ENCODE measurements at regions not wholly inside any gene's neighbourhood (a gene's known extent, or its start where the extent isn't known, plus 50 kb on each side); places are given as distances from the start of the nearest gene placed in this dataset.
"Not testable (repeated sequence)": the region's sequence is repeated elsewhere in the genome, so short reads cannot be mapped to it uniquely, and the experiment has no call there.

GRCh38 chr3:8020047-8020841 is 481.4 kb upstream of the LMCD1 start:
- Histone ChIP-seq H3K4me3 (no peak overlapping the region), H3K27ac (no peak overlapping the region)
- no peak for DNase-seq (ENCODE audit: low spot score)
- no peak for TF ChIP-seq CTCF (IDR thresholded peaks at IDR 0.05)

- no peak overlapping the region for H3K4me3 ChIP-seq
- H3K27ac ChIP-seq: no peak overlapping the region
- no peak for TF ChIP-seq CTCF (IDR thresholded peaks at IDR 0.05)
- no peak for DNase-seq (ENCODE audit: low spot score)
Observed at GRCh38 chr3:8027954-8028353, 473.7 kb upstream of the LMCD1 start.

GRCh38 chr3:8050283-8050682 is 451.3 kb upstream of the LMCD1 start:
- no peak overlapping the region for H3K4me3 ChIP-seq
- no peak for TF ChIP-seq CTCF (IDR thresholded peaks at IDR 0.05)
- H3K27ac ChIP-seq: no peak overlapping the region
- no peak for DNase-seq (ENCODE audit: low spot score)

GRCh38 chr3:8052659-8053058 is 449.0 kb upstream of the LMCD1 start:
- no peak for DNase-seq (ENCODE audit: low spot score)
- no peak overlapping the region for H3K4me3 ChIP-seq
- TF ChIP-seq CTCF (IDR thresholded peaks at IDR 0.05): no peak
- H3K27ac ChIP-seq: no peak overlapping the region

GRCh38 chr3:8068135-8068534 is 433.5 kb upstream of the LMCD1 start:
- DNase-seq (ENCODE audit: low spot score); H3K4me3 ChIP-seq; H3K27ac ChIP-seq: not testable (repeated sequence)

- DNase-seq (ENCODE audit: low spot score): no peak
- Histone ChIP-seq H3K4me3 (no peak overlapping the region), H3K27ac (no peak overlapping the region)
- TF ChIP-seq CTCF (IDR thresholded peaks at IDR 0.05): no peak
Observed at GRCh38 chr3:8069471-8069870, 432.2 kb upstream of the LMCD1 start.

GRCh38 chr3:8070011-8070410 is 431.6 kb upstream of the LMCD1 start:
- no peak overlapping the region for H3K4me3 ChIP-seq
- DNase-seq (ENCODE audit: low spot score): no peak
- TF ChIP-seq CTCF (IDR thresholded peaks at IDR 0.05): no peak
- no peak overlapping the region for H3K27ac ChIP-seq

GRCh38 chr3:8074740-8075139 is 426.9 kb upstream of the LMCD1 start:
- H3K27ac ChIP-seq; DNase-seq (ENCODE audit: low spot score); H3K4me3 ChIP-seq: not testable (repeated sequence)
